Activated CD4-positive, alpha-beta T cell treated with anti-CD3 and anti-CD28 coated beads, Interleukin-2, amount 50 U/mL, for 16 hours (primary cell): ENCODE measurements at regions not wholly inside any gene's neighbourhood (a gene's known extent, or its start where the extent isn't known, plus 50 kb on each side); places are given as distances from the start of the nearest gene placed in this dataset.

Source experiments
- DNase-seq: peaks from one replicate; pipeline ENCODE4 v3.0.0-alpha.2; 2020

DNA sequence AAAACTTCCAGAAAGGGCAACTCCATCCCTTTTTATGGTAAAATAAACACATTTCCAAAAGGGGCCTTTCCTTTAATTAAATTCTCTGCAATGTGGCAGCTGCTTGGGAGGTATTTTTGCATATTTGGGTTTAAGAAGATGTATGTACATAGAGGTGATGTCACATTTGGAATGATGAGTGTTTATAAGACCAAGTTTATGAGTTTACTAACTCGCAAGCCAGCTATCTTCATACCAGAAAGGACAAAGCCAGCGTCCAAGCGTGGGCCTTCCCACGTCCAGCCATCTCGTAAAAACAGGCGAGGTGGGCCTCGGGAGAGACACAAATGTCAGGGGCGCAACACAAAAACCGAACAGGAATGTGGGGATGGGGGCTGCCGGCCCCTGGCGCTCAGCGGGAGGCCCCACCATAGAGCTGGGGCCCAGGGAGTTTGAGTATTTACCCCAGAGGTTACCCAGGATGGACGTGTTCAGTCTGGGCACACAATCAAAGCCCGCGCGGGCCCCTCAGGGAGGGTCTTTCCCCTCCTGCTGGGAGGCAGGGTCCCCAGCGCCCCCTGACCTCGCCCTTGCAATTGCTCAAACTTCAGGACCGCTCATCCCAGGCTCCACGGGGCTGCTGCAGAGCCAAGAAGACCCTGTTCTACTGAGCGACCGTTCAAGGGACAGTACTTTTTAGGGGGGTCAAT lies 137.3 kb downstream of the TWIST2 start:
- no peak for DNase-seq

DNA sequence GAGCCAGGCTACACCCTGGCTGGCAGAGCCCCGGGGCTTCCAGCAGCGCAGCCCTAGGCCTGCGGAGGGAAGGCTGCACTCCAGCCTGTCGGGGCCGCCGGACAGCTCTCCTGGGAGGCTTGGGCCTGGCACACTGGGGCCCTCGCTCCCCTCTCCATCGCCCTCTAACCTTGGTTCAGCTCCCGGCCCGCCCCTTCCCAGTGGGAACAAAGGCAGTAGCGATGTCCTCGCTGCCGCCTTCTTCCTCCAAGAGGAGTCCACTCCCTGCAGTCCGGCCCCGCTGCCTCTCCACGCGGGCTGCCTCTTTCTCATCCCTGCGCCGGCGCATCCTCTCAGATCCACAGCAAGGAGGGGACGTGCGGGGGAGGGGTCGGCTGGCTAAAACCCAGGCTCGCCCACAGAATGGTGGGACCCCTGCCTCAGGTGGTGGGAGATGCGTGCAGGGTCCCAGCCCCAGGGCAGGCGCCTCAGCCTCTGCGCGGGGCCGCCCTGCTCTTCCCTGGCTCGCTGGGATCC lies 138.1 kb downstream of the TWIST2 start:
- no peak for DNase-seq

DNA sequence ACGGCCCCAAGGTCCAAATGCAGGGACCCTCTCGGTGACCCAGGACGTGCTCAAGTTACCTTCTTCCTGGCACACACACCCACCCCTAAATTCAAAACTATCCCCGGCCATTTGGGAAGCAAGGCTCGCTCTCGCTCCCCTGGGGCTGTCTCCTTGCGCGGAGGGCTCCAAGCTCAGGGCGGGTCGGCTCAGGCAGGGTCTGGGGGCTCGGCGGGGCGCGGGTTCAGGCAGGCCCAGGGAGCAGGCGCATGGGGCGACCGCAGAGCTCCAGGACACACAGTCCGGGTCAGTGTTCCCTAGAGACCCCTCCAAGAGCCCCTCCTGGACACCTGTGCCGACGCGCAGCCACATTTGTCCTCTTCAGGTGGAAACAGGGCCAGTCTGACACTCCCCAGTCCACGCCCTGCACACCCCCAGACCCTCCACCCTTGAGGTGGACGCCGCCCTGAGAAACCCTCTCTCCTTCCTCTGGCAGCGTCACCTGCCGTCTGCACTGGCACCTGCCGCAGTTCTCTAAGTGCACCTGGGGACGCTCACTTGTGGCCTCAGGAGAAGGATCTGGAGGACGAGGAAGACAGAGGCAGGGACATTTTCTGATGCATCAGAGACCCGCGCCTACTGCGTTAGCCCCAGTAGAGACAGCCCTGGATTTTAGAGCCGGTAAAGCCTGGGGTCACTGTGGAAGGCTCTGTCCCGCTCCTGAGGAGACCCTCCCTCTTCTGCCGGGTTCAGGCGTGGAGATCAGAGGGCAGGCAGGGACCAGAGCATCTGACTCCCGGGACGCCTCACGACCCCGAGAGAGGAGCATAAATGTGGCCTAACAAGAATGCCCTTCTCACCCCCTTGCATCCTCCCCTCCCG lies 138.8 kb downstream of the TWIST2 start:
- DNase-seq, result no peak

DNA sequence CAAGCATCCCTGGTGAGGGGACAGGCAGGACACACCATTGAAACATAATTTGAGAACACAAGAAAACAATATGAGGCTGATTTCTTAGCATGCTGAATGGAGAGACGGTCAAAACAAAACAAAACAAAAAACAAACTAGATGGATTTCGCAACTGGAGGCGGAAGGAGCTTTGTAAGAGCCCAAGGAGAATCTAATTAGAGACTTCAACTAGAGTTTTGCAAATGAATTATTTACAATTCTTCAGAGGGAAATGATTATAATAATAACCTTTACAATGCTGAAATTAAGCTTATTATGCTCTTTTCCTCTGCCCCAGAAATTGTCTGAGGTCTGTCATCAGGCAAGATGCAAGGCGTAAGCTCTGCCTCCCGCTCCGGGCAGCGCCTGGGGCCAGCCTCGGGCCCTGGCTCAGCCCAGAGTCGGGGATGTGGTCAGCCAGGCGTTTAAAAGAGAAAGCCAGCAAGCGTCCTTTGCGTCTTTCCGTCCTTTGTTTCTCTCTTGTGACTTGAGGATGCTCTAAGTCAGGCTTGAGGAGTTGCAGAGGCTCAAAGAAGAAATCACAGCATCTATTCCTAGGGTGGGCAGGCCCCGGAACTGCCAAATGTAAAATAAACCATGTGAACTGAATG lies 139.6 kb downstream of the TWIST2 start:
- no peak for DNase-seq

DNA sequence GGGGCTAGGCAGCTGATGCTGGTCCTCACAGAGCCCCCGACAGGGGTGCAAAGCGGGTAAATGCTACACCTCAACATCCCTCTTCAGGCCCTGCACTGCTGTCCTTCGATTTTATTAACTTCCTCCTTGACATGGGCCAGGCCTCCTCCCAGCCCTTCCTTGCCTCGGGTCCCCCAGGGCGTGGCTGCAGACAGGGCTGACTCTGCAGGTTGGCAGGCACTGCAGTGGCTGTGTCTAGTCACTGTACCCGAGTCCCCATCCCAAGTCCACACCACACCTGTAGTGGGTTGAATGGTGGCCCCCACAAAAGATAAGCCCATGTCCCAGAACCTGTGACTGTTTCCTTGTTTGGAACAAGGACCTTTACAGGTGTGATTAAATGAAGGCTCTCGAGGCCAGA lies 140.2 kb downstream of the TWIST2 start:
- DNase-seq, result no peak

DNA sequence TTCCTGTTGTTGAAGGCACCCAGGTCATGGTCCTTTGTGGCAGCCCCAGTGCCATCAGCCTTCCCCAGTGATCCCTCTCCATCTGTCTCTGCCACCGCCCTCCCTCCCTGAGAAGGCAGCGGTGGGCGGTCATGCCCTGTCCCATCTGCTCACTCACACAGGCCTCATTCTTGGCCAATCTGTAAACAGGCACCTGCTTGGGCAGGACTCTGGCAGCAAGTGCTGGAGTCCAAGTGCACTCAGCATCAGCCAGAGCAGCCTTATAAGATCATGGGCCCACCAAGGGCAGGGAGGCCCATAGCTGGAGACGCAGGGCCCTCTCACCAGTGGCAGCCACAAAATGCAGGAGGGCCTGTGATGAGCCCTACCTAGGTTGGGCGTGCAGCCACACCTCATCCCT lies 140.9 kb downstream of the TWIST2 start:
- DNase-seq, result no peak

DNA sequence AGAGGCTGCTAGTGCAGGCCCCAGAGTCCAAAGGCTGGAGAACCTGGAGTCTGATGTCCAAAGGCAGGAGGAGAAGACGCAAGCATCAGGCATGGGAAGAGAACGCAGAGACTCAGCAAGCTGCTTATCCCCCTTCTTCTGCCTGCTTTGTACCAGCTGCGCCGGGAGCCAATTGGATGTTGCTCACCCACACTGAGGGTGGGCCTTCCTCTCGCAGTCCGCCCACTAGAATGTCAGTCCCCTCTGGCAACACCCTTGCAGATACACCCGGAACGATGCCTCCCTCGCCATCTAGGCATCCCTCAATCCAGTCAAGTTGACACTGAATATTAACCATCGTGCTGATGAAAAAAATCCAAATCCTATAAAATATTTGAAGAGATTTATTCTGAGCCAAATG lies 141.6 kb downstream of the TWIST2 start:
- no peak for DNase-seq

DNA sequence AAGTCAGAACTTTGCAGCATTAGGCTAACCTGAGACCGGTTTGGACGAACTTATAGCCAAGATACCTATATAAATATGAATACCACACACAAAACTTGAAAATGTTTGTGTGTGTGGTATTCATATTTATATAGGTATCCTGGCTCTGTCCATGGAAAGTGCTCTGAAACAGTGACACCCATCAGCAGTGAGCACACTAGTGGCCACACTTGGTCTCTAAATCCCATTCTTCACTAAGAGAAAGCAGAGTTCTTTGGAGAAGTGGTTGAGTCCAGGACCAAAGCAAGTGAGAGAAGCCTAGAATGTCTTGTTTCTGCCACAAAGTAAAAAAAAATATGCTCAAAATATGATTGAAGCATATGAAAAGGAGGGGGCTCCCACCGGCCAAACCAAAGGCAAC lies 146.5 kb downstream of the TWIST2 start:
- DNase-seq, result no peak

DNA sequence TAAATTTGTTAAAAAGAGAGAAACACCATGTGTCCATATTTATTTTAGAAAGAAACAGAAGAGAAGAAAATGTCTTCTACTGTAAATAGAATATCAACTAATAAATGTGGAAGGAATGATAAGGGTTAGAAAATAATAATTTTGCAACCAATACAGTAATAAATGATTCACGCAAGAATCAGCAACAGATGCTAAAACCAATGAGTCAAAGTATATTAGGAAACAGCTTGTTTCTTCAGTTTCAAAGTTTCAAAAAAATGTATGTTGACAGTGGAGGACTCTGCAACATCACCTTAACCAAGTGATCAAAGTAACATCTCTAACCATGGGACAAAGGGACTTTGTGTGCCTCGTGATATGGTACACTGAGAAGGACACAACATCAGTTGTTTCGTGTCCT lies 147.0 kb downstream of the TWIST2 start:
- no peak for DNase-seq

DNA sequence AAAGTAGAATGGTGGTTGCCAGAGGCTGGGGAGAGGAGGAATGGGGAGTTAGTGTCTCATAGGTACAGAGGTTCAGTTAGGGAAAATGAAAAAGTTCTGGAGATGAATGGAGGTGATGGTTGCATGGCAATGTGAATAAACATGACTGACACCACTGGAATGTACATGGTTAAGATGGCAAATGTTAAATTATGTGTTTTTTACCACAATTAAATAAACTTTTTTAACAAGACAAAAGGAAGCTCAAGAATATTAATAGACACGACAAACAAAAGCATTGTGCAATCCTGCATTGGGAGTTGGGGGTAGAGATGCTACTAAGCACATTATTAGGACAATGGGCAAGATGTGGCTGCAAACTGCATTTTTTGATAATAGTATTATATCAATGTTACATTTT lies 147.7 kb downstream of the TWIST2 start:
- no peak for DNase-seq

DNA sequence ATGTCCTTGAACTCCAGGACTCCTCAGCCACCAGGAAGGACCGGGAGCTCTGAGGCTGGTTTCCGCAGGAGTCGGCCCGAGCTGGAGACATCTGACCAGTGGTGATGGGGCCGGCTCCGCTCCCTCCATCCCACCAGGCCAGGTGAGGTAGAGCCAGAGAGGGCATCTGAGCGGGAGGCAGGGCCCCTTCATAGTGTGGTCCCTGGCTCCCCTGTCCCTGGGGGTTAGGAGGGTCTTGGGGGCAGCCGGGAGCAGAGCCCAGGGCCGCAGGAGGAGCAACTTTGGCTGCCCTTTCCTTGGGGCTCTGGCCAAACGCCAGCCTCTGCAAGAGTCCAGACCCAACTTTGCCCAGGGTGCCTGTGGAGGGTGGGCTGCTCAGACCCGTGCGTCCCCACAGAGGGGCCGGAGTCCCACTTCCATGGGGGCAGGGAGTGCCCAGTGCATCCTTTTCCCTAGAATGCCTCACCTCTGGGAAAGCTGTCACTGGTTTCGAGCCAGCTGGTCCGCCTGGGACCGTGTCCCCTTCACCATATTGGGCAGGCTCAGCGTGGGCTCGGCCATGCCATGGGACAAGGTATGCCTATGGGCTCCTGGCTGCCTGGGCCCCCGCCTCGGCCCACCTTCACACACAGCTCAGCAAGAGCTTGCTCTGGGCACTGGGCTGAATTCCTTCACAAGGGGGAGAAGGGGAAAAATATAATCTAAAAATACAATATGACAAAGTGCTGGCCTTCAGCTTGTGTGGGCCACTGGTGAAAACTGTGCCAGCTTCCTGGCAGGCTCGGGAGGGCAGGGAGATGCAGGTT lies 148.6 kb downstream of the TWIST2 start:
- DNase-seq, result no peak

DNA sequence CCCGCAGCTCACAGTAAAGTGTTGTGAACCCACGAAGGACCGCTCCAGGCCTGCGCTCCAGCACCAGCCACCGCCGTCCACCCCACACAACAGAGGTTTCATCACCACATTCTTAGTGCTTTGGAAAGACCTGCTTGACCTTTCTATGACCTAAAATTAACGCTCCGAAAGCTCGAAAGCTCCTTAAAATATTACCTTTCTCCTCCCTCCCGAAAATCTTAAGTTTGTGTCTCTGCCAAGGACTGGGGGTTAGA lies 149.2 kb downstream of the TWIST2 start:
- no peak for DNase-seq

DNA sequence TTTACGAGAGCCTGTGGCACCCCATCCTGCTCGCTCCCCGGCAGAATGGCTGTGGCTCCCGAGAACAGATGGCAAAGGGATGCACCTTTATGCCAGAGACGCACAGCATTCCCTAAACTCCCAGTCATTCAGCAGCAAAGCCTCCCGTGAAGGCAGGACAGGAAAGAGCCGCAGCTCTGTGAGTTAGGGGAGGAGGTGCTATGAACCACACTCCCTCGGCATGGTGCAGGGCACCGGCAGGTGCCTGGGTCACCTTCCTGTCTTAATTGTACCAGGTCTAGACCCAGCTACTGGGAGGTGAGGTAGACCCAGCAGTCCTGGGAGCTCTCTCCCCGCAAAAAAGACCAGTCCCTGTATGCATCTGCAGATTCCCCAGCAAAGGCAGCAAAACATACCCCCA lies 149.8 kb downstream of the TWIST2 start:
- no peak for DNase-seq
